Esophagus squamous epithelium (tissue), 4 donors: ENCODE measurements at regions not wholly inside any gene's neighbourhood (a gene's known extent, or its start where the extent isn't known, plus 50 kb on each side); places are given as distances from the start of the nearest gene placed in this dataset.

ENCODE experiments used
- POLR2A ChIP-seq, 4 donors: fragments of 450-650 bp; IDR thresholded peaks; one replicate each; pipeline ENCODE4 v1.6.1; 2017; ENCODE audit warnings: antibody characterized with exemption in 4 of 4, mild to moderate bottlenecking in 4 of 4, moderate library complexity in 3 of 4
- TF ChIP-seq, protein P1 (sequence below), 6 experiments: fragments of 450-650 bp in 4 of 6; fragments of 200-600 bp in 2 of 6; sonication (generic) in 2 of 6; IDR thresholded peaks; one replicate each; pipeline ENCODE4 v1.5.1; 2016 to 2019; ENCODE audit warnings: antibody characterized with exemption in 6 of 6, mild to moderate bottlenecking in 4 of 6, moderate library complexity in 4 of 6

DNA sequence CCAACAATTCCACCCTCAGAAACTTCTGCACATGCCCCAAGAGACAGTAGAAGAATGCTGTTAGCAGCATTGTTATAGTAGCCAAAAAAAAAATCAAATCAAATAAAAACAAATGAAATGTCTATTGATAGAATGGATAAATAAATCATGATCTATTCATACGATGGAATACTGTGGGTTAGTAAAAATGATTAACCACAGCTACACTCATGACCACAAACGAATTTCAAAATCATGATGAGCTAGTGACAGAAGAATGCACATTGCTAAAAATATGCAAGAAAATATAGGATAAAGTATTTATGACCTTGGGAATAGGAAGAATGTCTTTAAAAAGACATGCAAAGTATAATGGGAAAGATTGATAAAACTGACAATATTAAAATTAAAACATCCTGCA, 57.5 kb upstream of the ACAN start:
- TF ChIP-seq, protein P1, sequence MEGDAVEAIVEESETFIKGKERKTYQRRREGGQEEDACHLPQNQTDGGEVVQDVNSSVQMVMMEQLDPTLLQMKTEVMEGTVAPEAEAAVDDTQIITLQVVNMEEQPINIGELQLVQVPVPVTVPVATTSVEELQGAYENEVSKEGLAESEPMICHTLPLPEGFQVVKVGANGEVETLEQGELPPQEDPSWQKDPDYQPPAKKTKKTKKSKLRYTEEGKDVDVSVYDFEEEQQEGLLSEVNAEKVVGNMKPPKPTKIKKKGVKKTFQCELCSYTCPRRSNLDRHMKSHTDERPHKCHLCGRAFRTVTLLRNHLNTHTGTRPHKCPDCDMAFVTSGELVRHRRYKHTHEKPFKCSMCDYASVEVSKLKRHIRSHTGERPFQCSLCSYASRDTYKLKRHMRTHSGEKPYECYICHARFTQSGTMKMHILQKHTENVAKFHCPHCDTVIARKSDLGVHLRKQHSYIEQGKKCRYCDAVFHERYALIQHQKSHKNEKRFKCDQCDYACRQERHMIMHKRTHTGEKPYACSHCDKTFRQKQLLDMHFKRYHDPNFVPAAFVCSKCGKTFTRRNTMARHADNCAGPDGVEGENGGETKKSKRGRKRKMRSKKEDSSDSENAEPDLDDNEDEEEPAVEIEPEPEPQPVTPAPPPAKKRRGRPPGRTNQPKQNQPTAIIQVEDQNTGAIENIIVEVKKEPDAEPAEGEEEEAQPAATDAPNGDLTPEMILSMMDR (IDR thresholded peaks at IDR 0.05) = no peak
- TF ChIP-seq POLR2A (IDR thresholded peaks at IDR 0.05) = no peak
